Endothelial cell of hepatic sinusoid (primary cell): ENCODE measurements at regions not wholly inside any gene's neighbourhood (a gene's known extent, or its start where the extent isn't known, plus 50 kb on each side); places are given as distances from the start of the nearest gene placed in this dataset.
"Not testable (repeated sequence)": the region's sequence is repeated elsewhere in the genome, so short reads cannot be mapped to it uniquely, and the experiment has no call there.

Experiments used
- in situ Hi-C: cut with HindIII; loops from 2 replicates; pipeline ENCODE4 v1.10.0; 2017; ENCODE audit warnings: low sequenced_read_pairs

GRCh38 chr4:33873791-33874190 is 2370.5 kb downstream of the ARAP2 start:
- in situ Hi-C loops = no loop called here

GRCh38 chr4:33878710-33879109 is 2365.6 kb downstream of the ARAP2 start:
- in situ Hi-C loops = no loop called here

GRCh38 chr4:33881176-33881575 is 2363.1 kb downstream of the ARAP2 start:
- in situ Hi-C loops = no loop called here

GRCh38 chr4:33882246-33882990 is 2361.9 kb downstream of the ARAP2 start:
- in situ Hi-C loops = no loop called here

GRCh38 chr4:33883111-33883510 is 2361.2 kb downstream of the ARAP2 start:
- in situ Hi-C loops = no loop called here

GRCh38 chr4:33886356-33886755 is 2358.0 kb downstream of the ARAP2 start:
- in situ Hi-C loops = no loop called here

- in situ Hi-C loops = no loop called here
Measured at GRCh38 chr4:33890841-33891240, 2353.5 kb downstream of the ARAP2 start.

- in situ Hi-C loops = no loop called here
Measured at GRCh38 chr4:33911959-33912358, 2332.4 kb downstream of the ARAP2 start.

- in situ Hi-C loops = no loop called here
Measured at GRCh38 chr4:33914386-33914785, 2329.9 kb downstream of the ARAP2 start.

- in situ Hi-C loops = no loop called here
Measured at GRCh38 chr4:33923469-33923868, 2320.8 kb downstream of the ARAP2 start.

GRCh38 chr4:33924239-33924638 is 2320.1 kb downstream of the ARAP2 start:
- in situ Hi-C loops = no loop called here

- in situ Hi-C loops = no loop called here
Measured at GRCh38 chr4:33924811-33925210, 2319.5 kb downstream of the ARAP2 start.

GRCh38 chr4:33930497-33930896 is 2313.8 kb downstream of the ARAP2 start:
- in situ Hi-C loops = no loop called here

- in situ Hi-C loops = no loop called here
Measured at GRCh38 chr4:33931026-33931425, 2313.3 kb downstream of the ARAP2 start.

GRCh38 chr4:33940281-33940680 is 2304.0 kb downstream of the ARAP2 start:
- in situ Hi-C loops = no loop called here

- in situ Hi-C loops = no loop called here
Measured at GRCh38 chr4:33941854-33942253, 2302.5 kb downstream of the ARAP2 start.

GRCh38 chr4:33948921-33949320 is 2295.4 kb downstream of the ARAP2 start:
- in situ Hi-C loops = no loop called here

GRCh38 chr4:33953848-33954247 is 2290.5 kb downstream of the ARAP2 start:
- in situ Hi-C loops = not testable (repeated sequence)

GRCh38 chr4:33954759-33955158 is 2289.6 kb downstream of the ARAP2 start:
- in situ Hi-C loops = loop anchor here (5.0 kb wide), 1 partner anchor 83 kb away; no protein-coding TSS in a partner anchor

- in situ Hi-C loops = loop anchor here (5.0 kb wide), 1 partner anchor 78 kb away; no protein-coding TSS in a partner anchor
Measured at GRCh38 chr4:33959519-33959918, 2284.8 kb downstream of the ARAP2 start.

- in situ Hi-C loops = no loop called here
Measured at GRCh38 chr4:33961761-33962160, 2282.6 kb downstream of the ARAP2 start.

GRCh38 chr4:33966808-33967207 is 2277.5 kb downstream of the ARAP2 start:
- in situ Hi-C loops = no loop called here

GRCh38 chr4:33974270-33974669 is 2270.0 kb downstream of the ARAP2 start:
- in situ Hi-C loops = no loop called here
